ENCODE measurements at regions not wholly inside any gene's neighbourhood (a gene's known extent, or its start where the extent isn't known, plus 50 kb on each side); places are given as distances from the start of the nearest gene placed in this dataset.

DNA sequence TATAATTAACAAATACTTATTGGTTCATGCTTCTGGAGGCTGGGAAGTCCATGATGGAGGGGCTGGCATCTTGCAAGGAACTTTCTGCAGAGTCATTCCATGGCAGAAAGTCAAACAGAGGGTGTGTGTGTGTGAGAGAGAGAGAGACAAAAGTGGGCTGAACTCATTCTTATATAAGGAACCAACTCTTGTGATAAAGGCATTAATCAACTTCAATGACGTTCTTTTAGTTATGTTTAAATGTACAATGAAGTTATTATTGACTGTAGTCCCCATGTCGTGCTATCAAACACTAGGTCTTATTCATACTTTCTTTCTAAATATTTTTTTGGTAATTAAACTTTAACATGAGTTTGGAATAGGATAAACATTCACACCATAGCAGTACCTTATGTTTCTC lies 1408.8 kb downstream of the STIM2 start:
- TF ChIP-seq, protein P1, sequence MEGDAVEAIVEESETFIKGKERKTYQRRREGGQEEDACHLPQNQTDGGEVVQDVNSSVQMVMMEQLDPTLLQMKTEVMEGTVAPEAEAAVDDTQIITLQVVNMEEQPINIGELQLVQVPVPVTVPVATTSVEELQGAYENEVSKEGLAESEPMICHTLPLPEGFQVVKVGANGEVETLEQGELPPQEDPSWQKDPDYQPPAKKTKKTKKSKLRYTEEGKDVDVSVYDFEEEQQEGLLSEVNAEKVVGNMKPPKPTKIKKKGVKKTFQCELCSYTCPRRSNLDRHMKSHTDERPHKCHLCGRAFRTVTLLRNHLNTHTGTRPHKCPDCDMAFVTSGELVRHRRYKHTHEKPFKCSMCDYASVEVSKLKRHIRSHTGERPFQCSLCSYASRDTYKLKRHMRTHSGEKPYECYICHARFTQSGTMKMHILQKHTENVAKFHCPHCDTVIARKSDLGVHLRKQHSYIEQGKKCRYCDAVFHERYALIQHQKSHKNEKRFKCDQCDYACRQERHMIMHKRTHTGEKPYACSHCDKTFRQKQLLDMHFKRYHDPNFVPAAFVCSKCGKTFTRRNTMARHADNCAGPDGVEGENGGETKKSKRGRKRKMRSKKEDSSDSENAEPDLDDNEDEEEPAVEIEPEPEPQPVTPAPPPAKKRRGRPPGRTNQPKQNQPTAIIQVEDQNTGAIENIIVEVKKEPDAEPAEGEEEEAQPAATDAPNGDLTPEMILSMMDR (conservative IDR thresholded peaks at IDR 0.05; ENCODE audit: low read depth in 2 of 2) = no peak
- TF ChIP-seq EZH2 (IDR thresholded peaks at IDR 0.05; ENCODE audit: low read depth, unreplicated experiment) (no peak), JUNB (IDR thresholded peaks at IDR 0.05; ENCODE audit: unreplicated experiment) (no peak), POLR2AphosphoS5 (IDR thresholded peaks at IDR 0.05; ENCODE audit: low read depth) (no peak), CREB1 (CRISPR knock-in tag; IDR thresholded peaks at IDR 0.05; ENCODE audit: low read depth) (no peak), NANOG (IDR thresholded peaks at IDR 0.05; ENCODE audit: borderline replicate concordance) (no peak), EZH2phosphoT487 (IDR thresholded peaks at IDR 0.05; ENCODE audit: unreplicated experiment) (no peak), STAT1 (IDR thresholded peaks at IDR 0.05; ENCODE audit: unreplicated experiment) (no peak), ZNF331 (CRISPR knock-in tag; IDR thresholded peaks at IDR 0.05; ENCODE audit: low read depth) (no peak), ZNF114 (CRISPR knock-in tag; IDR thresholded peaks at IDR 0.05) (no peak), ZNF462 (CRISPR knock-in tag; IDR thresholded peaks at IDR 0.05) (no peak)
- TF ChIP-seq, protein P2, sequence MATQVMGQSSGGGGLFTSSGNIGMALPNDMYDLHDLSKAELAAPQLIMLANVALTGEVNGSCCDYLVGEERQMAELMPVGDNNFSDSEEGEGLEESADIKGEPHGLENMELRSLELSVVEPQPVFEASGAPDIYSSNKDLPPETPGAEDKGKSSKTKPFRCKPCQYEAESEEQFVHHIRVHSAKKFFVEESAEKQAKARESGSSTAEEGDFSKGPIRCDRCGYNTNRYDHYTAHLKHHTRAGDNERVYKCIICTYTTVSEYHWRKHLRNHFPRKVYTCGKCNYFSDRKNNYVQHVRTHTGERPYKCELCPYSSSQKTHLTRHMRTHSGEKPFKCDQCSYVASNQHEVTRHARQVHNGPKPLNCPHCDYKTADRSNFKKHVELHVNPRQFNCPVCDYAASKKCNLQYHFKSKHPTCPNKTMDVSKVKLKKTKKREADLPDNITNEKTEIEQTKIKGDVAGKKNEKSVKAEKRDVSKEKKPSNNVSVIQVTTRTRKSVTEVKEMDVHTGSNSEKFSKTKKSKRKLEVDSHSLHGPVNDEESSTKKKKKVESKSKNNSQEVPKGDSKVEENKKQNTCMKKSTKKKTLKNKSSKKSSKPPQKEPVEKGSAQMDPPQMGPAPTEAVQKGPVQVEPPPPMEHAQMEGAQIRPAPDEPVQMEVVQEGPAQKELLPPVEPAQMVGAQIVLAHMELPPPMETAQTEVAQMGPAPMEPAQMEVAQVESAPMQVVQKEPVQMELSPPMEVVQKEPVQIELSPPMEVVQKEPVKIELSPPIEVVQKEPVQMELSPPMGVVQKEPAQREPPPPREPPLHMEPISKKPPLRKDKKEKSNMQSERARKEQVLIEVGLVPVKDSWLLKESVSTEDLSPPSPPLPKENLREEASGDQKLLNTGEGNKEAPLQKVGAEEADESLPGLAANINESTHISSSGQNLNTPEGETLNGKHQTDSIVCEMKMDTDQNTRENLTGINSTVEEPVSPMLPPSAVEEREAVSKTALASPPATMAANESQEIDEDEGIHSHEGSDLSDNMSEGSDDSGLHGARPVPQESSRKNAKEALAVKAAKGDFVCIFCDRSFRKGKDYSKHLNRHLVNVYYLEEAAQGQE (IDR thresholded peaks at IDR 0.05; ENCODE audit: unreplicated experiment) = no peak
- TF ChIP-seq, protein P3, sequence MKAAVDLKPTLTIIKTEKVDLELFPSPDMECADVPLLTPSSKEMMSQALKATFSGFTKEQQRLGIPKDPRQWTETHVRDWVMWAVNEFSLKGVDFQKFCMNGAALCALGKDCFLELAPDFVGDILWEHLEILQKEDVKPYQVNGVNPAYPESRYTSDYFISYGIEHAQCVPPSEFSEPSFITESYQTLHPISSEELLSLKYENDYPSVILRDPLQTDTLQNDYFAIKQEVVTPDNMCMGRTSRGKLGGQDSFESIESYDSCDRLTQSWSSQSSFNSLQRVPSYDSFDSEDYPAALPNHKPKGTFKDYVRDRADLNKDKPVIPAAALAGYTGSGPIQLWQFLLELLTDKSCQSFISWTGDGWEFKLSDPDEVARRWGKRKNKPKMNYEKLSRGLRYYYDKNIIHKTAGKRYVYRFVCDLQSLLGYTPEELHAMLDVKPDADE (IDR thresholded peaks at IDR 0.05) = no peak
